HFF-Myc (cell line): ENCODE measurements at regions not wholly inside any gene's neighbourhood (a gene's known extent, or its start where the extent isn't known, plus 50 kb on each side); places are given as distances from the start of the nearest gene placed in this dataset.

Experiments used
- DNase-seq: peaks from one replicate; pipeline ENCODE4 v3.0.0-alpha.2; 2011; ENCODE audit warnings: low read depth; ENCODE audit errors: extremely low read depth
- H3K4me3 ChIP-seq: replicated peaks from 2 replicates; pipeline ENCODE4 v1.5.1; 2011; ENCODE audit warnings: low read depth, mild to moderate bottlenecking, control low read depth, low read length
- TF ChIP-seq, protein P1 (sequence below): IDR thresholded peaks from 2 replicates; pipeline ENCODE4 v1.5.1; 2012; ENCODE audit warnings: mild to moderate bottlenecking, low read depth, low read length, control low read depth; ENCODE audit errors: missing control alignments

GRCh38 chr14:97687944-97688630 lies 890.9 kb downstream of the VRK1 start:
- DNase-seq = no peak
- no peak overlapping the region for H3K4me3 ChIP-seq
- TF ChIP-seq, protein P1, sequence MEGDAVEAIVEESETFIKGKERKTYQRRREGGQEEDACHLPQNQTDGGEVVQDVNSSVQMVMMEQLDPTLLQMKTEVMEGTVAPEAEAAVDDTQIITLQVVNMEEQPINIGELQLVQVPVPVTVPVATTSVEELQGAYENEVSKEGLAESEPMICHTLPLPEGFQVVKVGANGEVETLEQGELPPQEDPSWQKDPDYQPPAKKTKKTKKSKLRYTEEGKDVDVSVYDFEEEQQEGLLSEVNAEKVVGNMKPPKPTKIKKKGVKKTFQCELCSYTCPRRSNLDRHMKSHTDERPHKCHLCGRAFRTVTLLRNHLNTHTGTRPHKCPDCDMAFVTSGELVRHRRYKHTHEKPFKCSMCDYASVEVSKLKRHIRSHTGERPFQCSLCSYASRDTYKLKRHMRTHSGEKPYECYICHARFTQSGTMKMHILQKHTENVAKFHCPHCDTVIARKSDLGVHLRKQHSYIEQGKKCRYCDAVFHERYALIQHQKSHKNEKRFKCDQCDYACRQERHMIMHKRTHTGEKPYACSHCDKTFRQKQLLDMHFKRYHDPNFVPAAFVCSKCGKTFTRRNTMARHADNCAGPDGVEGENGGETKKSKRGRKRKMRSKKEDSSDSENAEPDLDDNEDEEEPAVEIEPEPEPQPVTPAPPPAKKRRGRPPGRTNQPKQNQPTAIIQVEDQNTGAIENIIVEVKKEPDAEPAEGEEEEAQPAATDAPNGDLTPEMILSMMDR = no peak

GRCh38 chr14:97688631-97689336 lies 891.6 kb downstream of the VRK1 start:
- TF ChIP-seq, protein P1 = no peak
- no peak for DNase-seq

DNA sequence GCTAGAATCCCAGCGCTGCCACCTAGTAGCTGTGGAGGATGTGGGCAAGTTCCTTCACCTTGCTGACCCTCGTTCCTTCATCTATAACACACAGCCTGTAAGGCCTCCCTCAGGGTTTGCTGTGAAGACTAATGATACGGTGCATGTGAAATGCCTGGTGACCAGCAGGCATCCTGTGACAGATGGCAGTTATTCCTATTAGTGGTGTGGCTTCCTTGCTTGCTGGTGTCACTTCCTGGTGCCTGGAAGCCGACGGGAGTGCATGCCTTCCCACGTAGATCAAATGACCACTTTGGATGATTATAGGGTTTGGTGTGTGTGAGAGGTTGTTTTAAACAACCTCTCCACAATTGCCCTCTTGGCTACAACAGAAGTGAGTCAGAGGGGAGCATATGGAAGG lies 894.9 kb downstream of the VRK1 start:
- TF ChIP-seq, protein P1 = no peak
- H3K4me3 ChIP-seq = no peak overlapping the region
- DNase-seq = no peak

More at GRCh38 chr14:97688631-97689336, 891.6 kb downstream of the VRK1 start:
- no peak overlapping the region for H3K4me3 ChIP-seq

DNA sequence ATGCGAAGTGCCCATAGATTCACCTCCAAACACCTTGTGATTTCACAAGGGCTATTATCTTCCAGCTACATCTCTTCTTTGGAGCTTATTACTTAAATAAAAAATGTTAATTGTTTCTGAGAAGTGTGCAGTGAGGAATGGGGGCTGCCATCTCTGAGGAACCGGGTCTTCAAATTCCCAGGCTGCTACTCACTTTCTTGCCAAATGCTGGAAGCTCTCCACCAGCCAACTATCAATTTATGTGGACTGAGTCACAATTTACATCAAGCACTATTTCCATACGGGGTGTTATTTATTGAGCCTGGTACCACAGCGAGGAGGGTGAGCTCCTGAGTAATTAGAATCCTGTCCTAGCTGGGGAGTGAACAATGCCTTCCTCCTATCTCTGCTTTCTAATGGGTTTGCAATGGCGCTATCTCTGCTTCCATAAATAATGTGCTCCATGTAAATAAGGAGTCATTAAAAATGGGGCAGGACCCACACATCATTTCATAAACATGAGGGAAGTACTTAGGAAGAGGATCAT lies 898.3 kb downstream of the VRK1 start:
- TF ChIP-seq, protein P1 = no peak
- DNase-seq = no peak
- H3K4me3 ChIP-seq = no peak overlapping the region

GRCh38 chr14:97697772-97698171 lies 900.6 kb downstream of the VRK1 start:
- DNase-seq = no peak
- TF ChIP-seq, protein P1 = no peak
- no peak overlapping the region for H3K4me3 ChIP-seq

DNA sequence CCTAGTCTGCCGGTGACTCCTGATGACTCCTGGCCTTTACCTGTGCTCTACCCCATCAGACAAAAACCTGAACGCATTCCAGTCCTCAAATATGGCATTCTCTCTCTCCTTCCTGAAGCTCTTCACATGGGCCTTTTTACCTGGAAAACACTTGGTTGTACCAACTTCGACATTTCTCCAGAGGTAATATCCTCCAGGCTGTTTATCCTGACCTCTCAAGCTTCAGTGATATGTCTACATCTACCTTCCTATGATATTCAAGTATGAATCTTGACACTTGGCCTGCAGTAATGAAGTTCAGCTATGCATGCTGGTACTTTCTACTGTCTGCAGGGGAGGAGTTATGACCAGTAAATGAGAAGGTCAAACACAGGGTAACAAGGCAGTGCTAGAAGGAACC lies 901.8 kb downstream of the VRK1 start:
- TF ChIP-seq, protein P1 = no peak
- DNase-seq = no peak

More for the DNA sequence above, 901.8 kb downstream of the VRK1 start:
- no peak overlapping the region for H3K4me3 ChIP-seq
